K562 (cell line): ENCODE measurements at regions not wholly inside any gene's neighbourhood (a gene's known extent, or its start where the extent isn't known, plus 50 kb on each side); places are given as distances from the start of the nearest gene placed in this dataset.

Experiments used
- ATAC-seq: fragments of 200-7000 bp; cut with Tn5 transposase; 3 replicates; pipeline ENCODE4 v1.9.1; 2020; ENCODE audit warnings: moderate library complexity
- BruUV-seq: library from RNA; stranded (reverse); fragments of 400-500 nt; replicated peaks from 2 replicates; lab custom pipeline; 2021; lab: Mats Ljungman, UMichigan
- CTCF ChIA-PET: fragments of 300-600 bp; formaldehyde crosslinking; extraction: SDS; loops from one replicate; lab custom pipeline; 2021; ENCODE audit warnings: low intra/inter-chr PET ratio; lab: Yijun Ruan, JAX
- POLR2A ChIA-PET: fragments of 300-600, 350-650 bp; sonication (Branson Sonifier 250); formaldehyde crosslinking; extraction: SDS; loops from one replicate; lab custom pipeline; 2021; ENCODE audit warnings: antibody characterized with exemption, inconsistent platforms; lab: Yijun Ruan, JAX
- DNase-seq, 4 experiments: peaks; one replicate each; pipeline versions ENCODE4 v3.0.0 to v3.0.0-alpha.2; 2011 to 2018; ENCODE audit warnings: low spot score in 3 of 4, mixed read lengths in 3 of 4; ENCODE audit errors: extremely low read depth in 1 of 4
- FAIRE-seq: peaks from 2 replicates; lab custom pipeline; 2011; peaks lifted over from hg19 to GRCh38; lab: Jason Lieb, UNC
- H2AFZ ChIP-seq: 2 replicates; pipeline ENCODE4 v1.6.0; 2011; ENCODE audit warnings: low read depth, low read length, control low read depth, inconsistent platforms
- H3K27ac ChIP-seq: fragments of 200-600 bp; 3 replicates; pipeline ENCODE4 v1.8.0; 2011; ENCODE audit warnings: low read depth, mild to moderate bottlenecking, control low read depth, inconsistent platforms, low read length, moderate library complexity, mixed read lengths; ENCODE audit errors: extremely low read depth
- H3K27me3 ChIP-seq, 2 experiments: fragments of 300-600 bp in 1 of 2; 2 replicates in 1 of 2; 3 replicates in 1 of 2; pipeline versions ENCODE4 v1.6.0 to v1.8.0; 2011; ENCODE audit warnings: inconsistent platforms in 2 of 2, low read length in 2 of 2, mild to moderate bottlenecking in 1 of 2, mixed read lengths in 1 of 2, moderate library complexity in 1 of 2; ENCODE audit not compliant: control insufficient read depth in 2 of 2, insufficient read depth in 2 of 2
- H3K36me3 ChIP-seq: fragments of 300-600 bp; 3 replicates; pipeline ENCODE4 v1.8.0; 2011; ENCODE audit warnings: mild to moderate bottlenecking, low read length, inconsistent platforms; ENCODE audit not compliant: control insufficient read depth, insufficient read depth
- H3K4me1 ChIP-seq, 2 experiments: fragments of 200-600 bp in 1 of 2; replicated peaks in 1 of 2; 2 replicates in 1 of 2; 3 replicates in 1 of 2; pipeline versions ENCODE4 v1.5.1 to v1.8.0; 2011; ENCODE audit warnings: inconsistent platforms in 2 of 2, low read length in 2 of 2, mild to moderate bottlenecking in 1 of 2, mixed read lengths in 1 of 2, moderate library complexity in 1 of 2; ENCODE audit not compliant: control insufficient read depth in 2 of 2, insufficient read depth in 2 of 2
- H3K4me2 ChIP-seq: 2 replicates; pipeline ENCODE4 v1.6.1; 2011; ENCODE audit warnings: low read length, control low read depth, inconsistent platforms, mixed read lengths; ENCODE audit not compliant: insufficient read depth
- H3K4me3 ChIP-seq: fragments of 200-600 bp; sonication (generic), shearing (Covaris generic); 2 replicates; pipeline ENCODE4 v1.5.1; 2016; ENCODE audit warnings: control low read depth, inconsistent platforms
- H3K79me2 ChIP-seq: fragments of 200-600 bp; 3 replicates; pipeline ENCODE4 v1.8.0; 2011; ENCODE audit warnings: low read length, inconsistent platforms; ENCODE audit not compliant: control insufficient read depth, insufficient read depth
- H3K9ac ChIP-seq, 2 experiments: 2 replicates each; pipeline versions ENCODE4 v1.6.0 to v1.6.1; 2011; ENCODE audit warnings: low read depth in 2 of 2, low read length in 2 of 2, control low read depth in 1 of 2, inconsistent platforms in 1 of 2, mild to moderate bottlenecking in 1 of 2, mixed read lengths in 1 of 2; ENCODE audit not compliant: insufficient read depth in 1 of 2
- H3K9me1 ChIP-seq: one replicate; pipeline ENCODE4 v1.6.0; 2011; ENCODE audit warnings: inconsistent platforms, mild to moderate bottlenecking, low read length, moderate library complexity; ENCODE audit not compliant: control insufficient read depth, insufficient read depth
- H3K9me3 ChIP-seq: replicated peaks from 2 replicates; pipeline ENCODE4 v1.5.1; 2011; ENCODE audit warnings: low read depth, low read length, inconsistent platforms; ENCODE audit not compliant: control insufficient read depth, insufficient read depth
- H4K20me1 ChIP-seq: replicated peaks from 2 replicates; pipeline ENCODE4 v1.6.1; 2011; ENCODE audit warnings: low read length, inconsistent platforms, mixed read lengths; ENCODE audit not compliant: control insufficient read depth, insufficient read depth
- ARNT ChIP-seq, 2 experiments: fragments of 450-650 bp; IDR thresholded peaks; 2 replicates each; pipeline ENCODE4 v1.6.1; 2016; ENCODE audit warnings: mild to moderate bottlenecking in 1 of 2
- C11orf30 ChIP-seq: fragments of 450-650 bp; IDR thresholded peaks from 2 replicates; pipeline ENCODE4 v1.6.1; 2016; ENCODE audit warnings: low read depth, mild to moderate bottlenecking
- CLOCK ChIP-seq: fragments of 250-450 bp; sonication (Bioruptor Pico); IDR thresholded peaks from 2 replicates; pipeline ENCODE4 v1.4.0; 2020; ENCODE audit warnings: mild to moderate bottlenecking, moderate library complexity, borderline replicate concordance
- HMG20A ChIP-seq: fragments of 450-650 bp; formaldehyde crosslinking; conservative IDR thresholded peaks from 2 replicates; pipeline ENCODE4 v1.4.0; 2020; ENCODE audit warnings: mild to moderate bottlenecking, mixed read lengths
- MAFF ChIP-seq: IDR thresholded peaks from 2 replicates; pipeline ENCODE4 v1.6.1; 2012; ENCODE audit warnings: low read length, improper control_type of control experiment
- MAFG ChIP-seq: fragments of 450-650 bp; conservative IDR thresholded peaks from 2 replicates; pipeline ENCODE4 v1.6.1; 2016; ENCODE audit warnings: missing genetic modification characterization, missing compliant biosample characterization
- SNRNP70 ChIP-seq: fragments of 200-400 bp; formaldehyde crosslinking; optimal IDR thresholded peaks from 2 replicates; pipeline ENCODE3; 2017; ENCODE audit warnings: low read depth, low read length
- ZNF316 ChIP-seq: fragments of 450-650 bp; IDR thresholded peaks from 2 replicates; pipeline ENCODE4 v1.6.1; 2016
- WGBS: fragments of 100-300 bp; shearing (Covaris generic); methylation state at CpG from one replicate; pipeline ENCODE4 v1.1.6; 2016; ENCODE audit warnings: low coverage, mixed read lengths; ENCODE audit not compliant: insufficient coverage; ENCODE audit errors: missing lambda C conversion rate; 5-methylcytosine and 5-hydroxymethylcytosine counted together
- in situ Hi-C: fragments of 300-500 bp; cut with MboI; formaldehyde crosslinking; loops from 4 replicates; pipeline ENCODE4 v1.15.0; 2018; ENCODE audit warnings: inconsistent platforms, mixed read lengths
- intact Hi-C: fragments of 100-400 bp; cut with micrococcal nuclease; formaldehyde crosslinking; loops from 2 replicates; pipeline ENCODE4 v1.14.2; 2022

- no peaks in the 10 kb centered on the region for H3K9me3 ChIP-seq
- POLR2A ChIA-PET, result no interaction called here
- no TSS peak for BruUV-seq
- H3K36me3 ChIP-seq, result no peaks in the 10 kb centered on the region
- H4K20me1 ChIP-seq, result no peaks in the 10 kb centered on the region
- no peak overlapping the region for H3K9ac ChIP-seq
- ATAC-seq (no peak), FAIRE-seq (no peak), DNase-seq (no peak)
- H3K9me1 ChIP-seq, result no peaks in the 10 kb centered on the region
- CTCF ChIA-PET, result no interaction called here
- no peak overlapping the region for H3K4me3 ChIP-seq
- WGBS, result 44% methylated on average over 4 of the region's 4 CpGs
- no peak overlapping the region for H3K4me2 ChIP-seq
- no peaks in the 10 kb centered on the region for H3K4me1 ChIP-seq
- H3K27ac ChIP-seq, result no peak overlapping the region
- no peak for TF ChIP-seq HMG20A (CRISPR knock-in tag)
- no peak for TF ChIP-seq CLOCK
- no peak for TF ChIP-seq ARNT (IDR thresholded peaks at IDR 0.05)
- H3K27me3 ChIP-seq, result no peaks in the 10 kb centered on the region
- intact Hi-C loops, result no loop called here
- no peaks in the 10 kb centered on the region for H3K79me2 ChIP-seq
- no peak overlapping the region for H2AFZ ChIP-seq
- in situ Hi-C loops, result no loop called here
Measured at GRCh38 chr2:76163860-76164259, 453.1 kb upstream of the GCFC2 start.

GRCh38 chr2:76160670-76161069 lies 450.0 kb upstream of the GCFC2 start:
- H3K9me1 ChIP-seq, result no peaks in the 10 kb centered on the region
- H3K4me3 ChIP-seq, result no peak overlapping the region
- TF ChIP-seq MAFG (tag), result peak; percentile 26; the same call in 1 of the 2 replicates
- TF ChIP-seq SNRNP70, result no peak
- peak; percentile 29; the same call in 1 of the 2 replicates for TF ChIP-seq C11orf30
- 0 out of 2 replicates have a peak, but pooled peaks have one; percentile 26 for TF ChIP-seq MAFF
- TF ChIP-seq ZNF316, result peak; percentile 62
- FAIRE-seq, result no peak
- DNase-seq, result no peak
- no TSS peak for BruUV-seq
- 25% methylated on average over 3 of the region's 3 CpGs for WGBS
- no peaks in the 10 kb centered on the region for H4K20me1 ChIP-seq
- no peaks in the 10 kb centered on the region for H3K27me3 ChIP-seq
- POLR2A ChIA-PET, result no interaction called here
- in situ Hi-C loops, result no loop called here
- intact Hi-C loops, result no loop called here
- H3K9me3 ChIP-seq, result no peaks in the 10 kb centered on the region
- no peaks in the 10 kb centered on the region for H3K36me3 ChIP-seq
- CTCF ChIA-PET, result no interaction called here
- H3K4me1 ChIP-seq, result no peaks in the 10 kb centered on the region
- H2AFZ ChIP-seq, result no peak overlapping the region
- no peaks in the 10 kb centered on the region for H3K79me2 ChIP-seq
- no peak for ATAC-seq
- no peak overlapping the region for H3K27ac ChIP-seq
- H3K9ac ChIP-seq, result no peak overlapping the region
- no peak overlapping the region for H3K4me2 ChIP-seq
